ENCODE measurements at regions not wholly inside any gene's neighbourhood (a gene's known extent, or its start where the extent isn't known, plus 50 kb on each side); places are given as distances from the start of the nearest gene placed in this dataset.

DNA sequence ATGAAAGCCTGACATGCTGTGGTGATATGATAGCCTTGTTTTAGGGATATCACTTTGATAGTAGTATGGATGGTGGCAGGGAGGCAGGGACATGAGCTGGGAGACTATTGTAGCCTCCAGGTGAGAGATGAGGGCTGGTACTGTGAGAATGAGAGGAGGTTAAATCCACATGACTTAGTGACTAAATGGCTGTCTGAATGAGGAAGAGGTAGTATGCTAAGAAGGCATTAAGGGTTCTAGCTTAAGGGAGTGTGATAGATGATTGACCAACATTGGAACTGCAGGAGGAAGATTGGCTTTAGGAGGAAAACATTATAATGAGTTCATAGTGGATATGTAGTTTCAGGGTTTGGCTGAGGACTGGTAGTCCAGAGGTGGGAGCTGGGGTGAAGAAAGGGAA is 195.0 kb upstream of the ANK2 start:
- TF ChIP-seq CTCF (IDR thresholded peaks at IDR 0.05), result no peak
- no peak for TF ChIP-seq EP300 (IDR thresholded peaks at IDR 0.05; ENCODE audit: low read depth)
- TF ChIP-seq POLR2A (IDR thresholded peaks at IDR 0.05), result no peak

Data from transverse colon (tissue), 3 donors.